A549 (cell line): ENCODE measurements at regions not wholly inside any gene's neighbourhood (a gene's known extent, or its start where the extent isn't known, plus 50 kb on each side); places are given as distances from the start of the nearest gene placed in this dataset.

Source experiments
- ATAC-seq, 2 experiments: fragments of 200-7000 bp in 1 of 2; fragments of >200 bp in 1 of 2; cut with Nextera tagmentation in 1 of 2; cut with Tn5 transposase in 1 of 2; 3 replicates each; pipeline versions ENCODE4 v1.8.0 to v1.9.1; 2018 to 2020; ENCODE audit warnings: mild to moderate bottlenecking in 1 of 2, moderate library complexity in 1 of 2
- CTCF ChIA-PET: fragments of 300-600 bp; sonication (Branson Sonifier 250); formaldehyde crosslinking; extraction: SDS; loops from one replicate; lab custom pipeline; 2021; ENCODE audit warnings: antibody characterized with exemption, inconsistent platforms; lab: Yijun Ruan, JAX
- POLR2A ChIA-PET: fragments of 350-600 bp; formaldehyde crosslinking; extraction: SDS; loops from one replicate; lab custom pipeline; 2021; ENCODE audit warnings: antibody characterized with exemption, inconsistent platforms; lab: Yijun Ruan, JAX
- DNase-seq, 2 experiments: peaks; one replicate each; pipeline versions ENCODE4 v3.0.0 to v3.0.0-alpha.2; 2011 to 2016; ENCODE audit warnings: low read depth in 1 of 2, low spot score in 1 of 2
- FAIRE-seq: peaks from 2 replicates; lab custom pipeline; 2011; peaks lifted over from hg19 to GRCh38; lab: Jason Lieb, UNC
- H3K27ac ChIP-seq, 2 experiments: fragments of >200 bp; sonication (Bioruptor Twin); formaldehyde crosslinking; 3 replicates each; pipeline ENCODE4 v1.5.1; 2016 to 2017
- H3K4me1 ChIP-seq: fragments of >200 bp; sonication (Bioruptor Twin); formaldehyde crosslinking; 3 replicates; pipeline ENCODE4 v1.6.1; 2016
- H3K4me2 ChIP-seq: fragments of >200 bp; sonication (Bioruptor Twin); formaldehyde crosslinking; 3 replicates; pipeline ENCODE4 v1.6.1; 2016
- H3K4me3 ChIP-seq: fragments of >200 bp; sonication (Bioruptor Twin); formaldehyde crosslinking; 3 replicates; pipeline ENCODE4 v1.5.1; 2016
- H3K9me3 ChIP-seq: fragments of >200 bp; sonication (Bioruptor Twin); formaldehyde crosslinking; 3 replicates; pipeline ENCODE4 v1.6.1; 2016
- CBX2 ChIP-seq: fragments of 200-600 bp; sonication (generic); IDR thresholded peaks from 2 replicates; pipeline ENCODE4 v1.6.1; 2016; ENCODE audit warnings: low read depth, mild to moderate bottlenecking, borderline replicate concordance
- CBX8 ChIP-seq: fragments of 200-600 bp; sonication (generic); IDR thresholded peaks from 2 replicates; pipeline ENCODE4 v1.6.1; 2016
- CHD2 ChIP-seq: fragments of 150-350 bp; IDR thresholded peaks from 2 replicates; pipeline ENCODE4 v1.6.1; 2014; ENCODE audit warnings: low read length; ENCODE audit not compliant: partially characterized antibody
- E2F6 ChIP-seq: IDR thresholded peaks from 2 replicates; pipeline ENCODE4 v1.6.1; 2012; ENCODE audit warnings: low read depth, borderline replicate concordance
- EHF ChIP-seq: fragments of 250-450 bp; sonication (Bioruptor Pico); IDR thresholded peaks from 2 replicates; pipeline ENCODE4 v1.5.0; 2020; ENCODE audit warnings: mild to moderate bottlenecking
- ESRRA ChIP-seq: fragments of 150-350 bp; IDR thresholded peaks from 2 replicates; pipeline ENCODE4 v1.6.1; 2014; ENCODE audit warnings: mild to moderate bottlenecking, low read length, borderline replicate concordance
- HDAC2 ChIP-seq: fragments of 200-600 bp; sonication (generic); IDR thresholded peaks from 2 replicates; pipeline ENCODE4 v1.6.1; 2016
- HES2 ChIP-seq: fragments of >200 bp; sonication (Bioruptor Twin); formaldehyde crosslinking; IDR thresholded peaks from 2 replicates; pipeline ENCODE4 v1.6.1; 2016
- HEYL ChIP-seq: fragments of 250-450 bp; sonication (Bioruptor Pico); IDR thresholded peaks from 2 replicates; pipeline ENCODE4 v1.8.0; 2021; ENCODE audit warnings: mild to moderate bottlenecking, moderate library complexity
- HOXB13 ChIP-seq: fragments of 250-450 bp; sonication (Bioruptor Pico); IDR thresholded peaks from 2 replicates; pipeline ENCODE4 v1.5.0; 2020; ENCODE audit warnings: low read depth, mild to moderate bottlenecking, moderate library complexity
- MAFK ChIP-seq: fragments of 450-650 bp; IDR thresholded peaks from 2 replicates; pipeline ENCODE4 v1.6.1; 2014; ENCODE audit not compliant: partially characterized antibody
- NFE2L2 ChIP-seq: fragments of 150-350 bp; conservative IDR thresholded peaks from 2 replicates; pipeline ENCODE4 v1.6.1; 2014; ENCODE audit warnings: low read length
- NPAS2 ChIP-seq: fragments of 250-450 bp; sonication (Bioruptor Pico); IDR thresholded peaks from 2 replicates; pipeline ENCODE4 v1.8.0; 2022; ENCODE audit warnings: mild to moderate bottlenecking, moderate library complexity, borderline replicate concordance
- POLR2A ChIP-seq: IDR thresholded peaks from 2 replicates; pipeline ENCODE4 v1.6.1; 2012; ENCODE audit warnings: mild to moderate bottlenecking, low read length
- POLR2AphosphoS2 ChIP-seq: conservative IDR thresholded peaks from 2 replicates; pipeline ENCODE4 v1.6.1; 2012; ENCODE audit warnings: low read length, improper control_type of control experiment, inconsistent platforms
- RCOR1 ChIP-seq: fragments of 150-350 bp; IDR thresholded peaks from 2 replicates; pipeline ENCODE4 v1.6.1; 2014; ENCODE audit warnings: antibody characterized with exemption, low read length, low read depth
- REST ChIP-seq: fragments of 200-600 bp; sonication (generic); IDR thresholded peaks from 2 replicates; pipeline ENCODE4 v1.6.1; 2016; ENCODE audit warnings: antibody characterized with exemption, mild to moderate bottlenecking, moderate library complexity
- RNF2 ChIP-seq: fragments of 200-600 bp; sonication (generic); IDR thresholded peaks from 2 replicates; pipeline ENCODE4 v1.6.1; 2016; ENCODE audit warnings: low read depth, mild to moderate bottlenecking, antibody characterized with exemption, moderate library complexity, borderline replicate concordance
- SREBF2 ChIP-seq: fragments of 450-650 bp; IDR thresholded peaks from 2 replicates; pipeline ENCODE4 v1.6.1; 2014; ENCODE audit warnings: mild to moderate bottlenecking, moderate library complexity
- USF2 ChIP-seq: fragments of 450-650 bp; IDR thresholded peaks from 2 replicates; pipeline ENCODE4 v1.6.1; 2014; ENCODE audit warnings: antibody characterized with exemption
- ZC3H11A ChIP-seq: fragments of 450-650 bp; IDR thresholded peaks from 2 replicates; pipeline ENCODE4 v1.6.1; 2014; ENCODE audit warnings: antibody characterized with exemption, mild to moderate bottlenecking
- ZNF302 ChIP-seq: fragments of 250-450 bp; sonication (Bioruptor Pico); IDR thresholded peaks from 2 replicates; pipeline ENCODE4 v1.9.0; 2021; ENCODE audit warnings: inconsistent platforms, mild to moderate bottlenecking, moderate library complexity
- WGBS: methylation state at CpG from one replicate; pipeline ENCODE4 v1.1.6; 2017; ENCODE audit errors: missing lambda C conversion rate; 5-methylcytosine and 5-hydroxymethylcytosine counted together

GRCh38 chrX:94053575-94053974, 379.6 kb downstream of the FAM133A start:
- ChIA-PET POLR2A (no interaction called here), CTCF (no interaction called here)
- Histone ChIP-seq H3K9me3 (no peaks in the 10 kb centered on the region), H3K4me1 (no peaks in the 10 kb centered on the region), H3K4me3 (no peak overlapping the region), H3K27ac (no peak overlapping the region), H3K4me2 (no peak overlapping the region)
- no peak for FAIRE-seq
- 0% methylated on average over 2 of the region's 2 CpGs for WGBS
- TF ChIP-seq NFE2L2 (no peak), SREBF2 (no peak), POLR2AphosphoS2 (no peak), CBX8 (no peak), NPAS2 (CRISPR knock-in tag) (no peak), CBX2 (no peak), ESRRA (no peak), ZC3H11A (no peak), MAFK (no peak), POLR2A (no peak), HOXB13 (CRISPR knock-in tag) (no peak), HES2 (no peak), REST (no peak), RNF2 (no peak), HEYL (CRISPR knock-in tag) (no peak), EHF (CRISPR knock-in tag) (no peak)
- DNase-seq: no peak
- no peak for ATAC-seq

GRCh38 chrX:94057385-94057784, 383.4 kb downstream of the FAM133A start:
- no peak overlapping the region for H3K27ac ChIP-seq
- H3K4me1 ChIP-seq: no peaks in the 10 kb centered on the region
- H3K4me3 ChIP-seq: no peak overlapping the region
- ChIA-PET CTCF (no interaction called here), POLR2A (no interaction called here)
- no peak overlapping the region for H3K4me2 ChIP-seq
- no peak for ATAC-seq
- no peak for DNase-seq
- FAIRE-seq: no peak
- H3K9me3 ChIP-seq: no peaks in the 10 kb centered on the region
- WGBS: 42% methylated on average over 4 of the region's 4 CpGs
- no peak for TF ChIP-seq RCOR1
- TF ChIP-seq POLR2A: no peak
- no peak for TF ChIP-seq HDAC2
- no peak for TF ChIP-seq ZNF302
- TF ChIP-seq USF2: no peak
- TF ChIP-seq E2F6: no peak
- TF ChIP-seq CHD2: no peak
